HG03095 (cell line): ENCODE measurements at regions not wholly inside any gene's neighbourhood (a gene's known extent, or its start where the extent isn't known, plus 50 kb on each side); places are given as distances from the start of the nearest gene placed in this dataset.

ENCODE experiments used
- ATAC-seq: cut with Tn5 transposase; IDR thresholded peaks from one replicate; pipeline ENCODE4 v1.9.1; 2021; ENCODE audit warnings: moderate library complexity; ENCODE audit not compliant: unreplicated experiment

DNA sequence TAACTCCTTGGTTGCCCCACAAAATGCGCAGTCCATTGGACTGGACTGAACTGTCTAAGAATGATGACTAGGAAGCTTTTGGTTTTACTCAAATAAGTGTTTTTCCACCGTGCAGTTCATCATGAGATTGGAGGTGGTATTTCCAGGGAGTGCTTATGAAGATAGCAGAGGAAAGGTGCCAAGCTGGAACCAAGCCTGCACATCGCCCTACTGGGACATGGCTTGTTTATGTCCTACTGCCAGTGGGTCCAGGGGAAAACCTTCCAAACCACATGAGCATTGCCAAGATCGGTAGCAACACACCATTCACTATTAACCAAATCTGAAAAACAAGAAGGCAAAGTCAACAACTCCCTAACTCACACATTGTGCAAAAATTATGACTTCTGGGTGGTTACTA is 54.7 kb upstream of the DSCAM start:
- no peak for ATAC-seq

GRCh38 chr21:40902299-40902698 is 55.3 kb upstream of the DSCAM start:
- no peak for ATAC-seq

- no peak for ATAC-seq
These were observed 56.0 kb upstream of the DSCAM start for GRCh38 chr21:40902993-40903392.

DNA sequence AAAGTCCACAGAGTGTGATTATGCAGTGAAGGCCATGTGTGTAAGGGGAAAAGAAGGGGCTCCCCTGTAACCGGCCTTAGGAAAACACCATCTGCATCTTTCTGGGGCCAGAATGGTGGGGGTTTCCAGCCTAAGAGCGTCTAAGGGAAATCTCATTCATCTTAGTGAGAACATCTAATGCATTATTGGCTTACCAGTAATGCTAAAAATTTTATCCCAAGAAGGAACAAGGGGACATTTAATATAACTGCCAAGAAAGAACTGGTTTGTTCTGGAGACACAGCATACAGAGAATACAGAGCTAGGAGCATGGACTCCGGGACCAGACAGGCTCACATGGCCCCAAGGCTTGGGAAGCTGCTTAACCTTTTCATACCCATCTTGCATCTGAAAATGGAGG is 58.3 kb upstream of the DSCAM start:
- no peak for ATAC-seq

DNA sequence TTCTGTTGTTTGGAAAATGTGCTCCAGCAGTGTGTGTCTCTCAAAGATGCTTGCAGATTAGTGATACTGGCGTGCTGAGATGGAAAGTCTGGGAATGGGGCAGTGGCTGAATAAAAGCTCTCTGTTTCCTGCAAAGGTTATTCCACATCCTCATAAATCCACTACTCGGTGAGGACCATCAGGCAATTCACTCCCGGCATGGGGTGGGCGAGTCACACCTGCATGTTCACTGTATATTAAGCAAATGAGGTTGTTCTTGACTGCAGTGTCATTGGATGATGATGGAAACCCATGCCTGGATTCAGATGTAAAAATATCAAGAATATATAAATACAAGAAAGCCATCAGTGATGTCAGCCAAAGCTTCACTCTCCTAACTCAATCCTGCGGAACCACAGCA is 65.4 kb upstream of the DSCAM start:
- ATAC-seq = no peak

- no peak for ATAC-seq
These were observed 68.2 kb upstream of the DSCAM start for GRCh38 chr21:40915114-40915513.

DNA sequence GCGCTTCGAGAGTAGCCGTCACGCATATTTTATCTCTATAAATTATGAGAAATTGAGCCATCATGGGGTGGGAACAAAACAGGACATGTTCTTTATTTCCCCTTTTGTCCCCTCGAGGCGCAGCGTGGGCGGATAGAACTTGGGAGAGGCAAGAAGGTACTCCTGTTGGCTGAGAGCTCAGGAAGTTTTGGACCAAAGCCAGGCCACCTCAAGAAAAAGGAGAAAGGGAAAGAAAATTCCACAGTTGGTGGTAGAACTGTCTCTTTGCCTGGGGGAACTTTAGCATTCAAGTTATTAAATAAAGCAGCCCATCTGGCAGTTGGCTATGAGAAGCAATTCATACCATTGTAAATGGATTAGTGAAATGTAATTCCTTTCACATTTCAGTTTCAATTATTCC is 76.4 kb upstream of the DSCAM start:
- no peak for ATAC-seq

DNA sequence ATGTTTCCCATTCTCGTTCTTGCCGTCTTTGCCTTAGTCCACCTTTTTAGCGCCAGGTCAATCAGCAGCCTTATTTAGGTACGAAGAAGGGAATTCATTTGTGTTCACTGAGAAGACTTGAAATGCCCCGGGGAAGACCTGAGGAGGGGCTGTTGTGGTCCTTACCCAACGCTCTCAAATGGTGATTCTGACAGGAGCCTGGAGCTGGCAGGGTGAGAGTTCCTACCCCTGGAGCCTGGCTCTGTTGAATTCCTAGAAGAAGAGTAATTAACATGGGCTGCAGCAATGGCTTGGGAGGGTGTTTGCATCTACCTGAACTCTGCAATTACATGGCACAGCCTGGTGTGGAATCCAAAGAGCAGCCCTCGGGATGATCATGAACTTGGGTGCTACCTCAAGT is 76.9 kb upstream of the DSCAM start:
- ATAC-seq = no peak

- ATAC-seq = no peak
These were observed 77.7 kb upstream of the DSCAM start for GRCh38 chr21:40924641-40925040.

GRCh38 chr21:40926238-40926637 is 79.3 kb upstream of the DSCAM start:
- no peak for ATAC-seq

DNA sequence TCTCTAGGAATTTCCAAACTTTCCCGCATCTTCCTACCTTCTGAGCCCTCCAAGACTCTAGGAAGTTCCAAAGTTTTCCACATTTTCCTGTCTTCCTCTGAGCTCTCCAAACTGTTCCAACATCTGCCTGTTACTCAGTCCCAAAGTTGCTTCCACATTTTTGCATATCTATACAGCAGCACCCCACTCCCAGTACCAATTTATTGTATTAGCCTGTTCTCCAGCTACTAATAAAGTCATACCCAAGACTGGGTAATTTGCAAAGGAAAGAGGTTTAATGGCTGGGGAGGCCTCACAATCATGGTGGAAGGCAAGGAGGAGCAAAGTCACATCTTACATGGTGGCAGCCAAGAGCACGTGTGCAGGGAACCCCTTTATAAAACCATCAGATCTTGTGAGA is 82.9 kb upstream of the DSCAM start:
- ATAC-seq = no peak

GRCh38 chr21:40931197-40931596 is 84.2 kb upstream of the DSCAM start:
- no peak for ATAC-seq

DNA sequence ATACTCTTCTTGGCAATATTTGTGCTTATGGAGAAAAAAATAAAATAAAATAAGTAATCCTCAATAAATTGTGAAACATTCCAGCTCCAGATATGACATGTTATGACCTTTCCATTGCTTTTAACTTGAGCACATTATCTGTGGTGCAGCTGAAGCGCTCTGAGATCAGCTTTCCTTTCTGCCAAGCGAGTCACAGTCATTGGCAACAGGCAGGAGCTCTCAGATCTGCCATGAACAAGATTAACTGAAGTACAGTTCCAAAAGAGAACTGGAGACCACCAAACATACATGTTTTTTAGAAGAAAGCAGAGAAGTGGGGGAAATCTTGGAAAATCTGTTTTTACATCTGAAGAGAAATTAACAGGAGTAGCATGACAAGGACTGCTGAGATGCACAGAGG is 89.2 kb upstream of the DSCAM start:
- ATAC-seq = no peak

DNA sequence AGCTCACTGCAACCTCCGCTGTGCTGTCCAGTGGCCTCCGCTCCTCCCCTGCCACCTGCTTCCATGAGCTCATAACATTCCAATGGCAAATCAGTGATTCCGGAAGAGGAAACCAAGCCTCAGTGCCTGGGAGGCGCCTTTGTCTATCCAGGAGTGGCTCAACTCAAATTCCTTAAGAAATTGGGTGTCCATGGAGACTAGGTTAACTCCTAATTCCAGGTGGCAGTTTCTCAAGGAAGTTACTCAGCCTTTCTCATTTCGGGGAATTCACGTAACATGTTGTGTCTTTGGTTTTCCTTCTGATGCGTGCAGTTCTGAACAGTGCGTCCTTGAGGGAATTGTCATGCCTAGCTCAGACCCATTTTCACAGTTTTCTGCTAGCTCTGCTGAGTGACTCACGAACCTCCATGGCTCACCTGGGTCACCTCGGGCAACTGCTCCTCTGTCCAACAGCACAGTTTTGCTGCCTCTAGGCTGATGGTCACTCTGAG is 89.9 kb upstream of the DSCAM start:
- ATAC-seq = no peak

DNA sequence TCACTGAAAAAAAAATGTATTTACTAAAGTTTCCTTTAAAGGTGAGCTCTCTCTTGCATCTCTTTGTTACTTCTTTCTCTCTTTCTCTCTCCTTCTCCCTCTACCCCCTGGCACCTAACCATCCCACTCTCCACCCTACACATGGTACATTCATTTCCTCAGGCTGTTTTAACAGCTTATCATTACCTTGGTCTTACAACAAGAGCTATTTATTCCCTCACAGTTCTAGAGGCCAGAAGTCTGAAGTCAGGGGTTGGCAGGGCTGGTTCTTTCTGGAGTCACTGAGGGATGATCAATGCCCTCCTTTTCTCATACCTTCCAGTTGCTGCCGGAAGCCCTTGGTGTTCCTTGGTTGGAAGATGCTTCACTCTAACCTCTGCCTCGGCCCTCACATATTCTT is 91.1 kb upstream of the DSCAM start:
- no peak for ATAC-seq

DNA sequence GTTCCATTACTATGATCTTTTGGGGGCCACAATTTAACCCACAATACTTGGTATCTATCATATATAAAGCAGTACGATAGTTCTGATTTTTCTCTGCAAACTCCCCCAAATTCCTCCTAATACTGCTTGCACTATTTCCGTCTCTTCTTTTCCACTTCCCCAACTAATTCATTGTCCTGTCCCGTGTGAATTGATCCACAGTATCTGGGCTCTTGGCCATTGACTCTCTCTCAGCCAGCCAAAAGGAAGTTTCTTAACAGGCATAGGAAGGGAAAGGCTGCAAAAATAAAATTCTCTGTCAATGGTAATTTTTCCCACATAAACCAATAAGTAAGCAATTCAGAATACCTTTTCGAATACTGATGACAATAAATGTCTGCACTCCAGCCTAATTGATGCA is 91.7 kb upstream of the DSCAM start:
- no peak for ATAC-seq

GRCh38 chr21:40947713-40948112 is 100.8 kb upstream of the DSCAM start:
- ATAC-seq = no peak

- ATAC-seq = no peak
These were observed 104.0 kb upstream of the DSCAM start for GRCh38 chr21:40950970-40951369.

DNA sequence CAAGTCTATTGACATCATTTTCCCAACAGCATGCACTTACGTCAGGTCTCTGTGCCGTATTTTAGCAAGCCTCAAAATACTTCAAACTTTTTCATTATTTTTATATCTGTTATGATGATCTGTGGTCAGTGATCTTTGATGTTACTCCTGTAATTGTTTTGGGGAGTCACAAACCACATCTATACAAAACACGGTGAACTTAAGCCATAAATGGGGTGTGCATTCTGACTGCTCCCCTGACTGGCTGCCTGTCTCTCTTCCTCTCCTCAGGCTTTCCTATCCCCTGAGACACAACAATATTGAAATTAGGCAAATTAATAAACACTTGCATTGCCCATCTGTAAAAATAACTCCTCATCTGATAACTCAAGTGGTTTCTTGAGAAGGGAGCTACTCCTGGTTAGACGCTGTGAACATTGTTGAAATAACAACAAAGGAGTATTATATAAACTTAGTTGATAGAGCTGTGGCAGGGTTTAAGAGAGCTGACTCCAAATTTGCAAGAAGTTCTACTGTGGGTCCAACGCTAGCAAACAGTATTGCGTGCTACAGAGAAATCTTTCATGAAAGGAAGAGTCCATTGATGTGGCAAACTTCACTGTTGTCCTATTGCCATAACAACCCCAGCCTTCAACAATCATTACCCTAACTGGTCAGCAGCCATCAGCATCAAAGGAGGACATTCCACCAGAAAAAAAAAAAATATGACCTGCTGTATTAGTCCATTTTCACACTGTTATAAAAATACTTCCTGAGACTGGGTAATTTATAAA is 105.8 kb upstream of the DSCAM start:
- no peak for ATAC-seq

DNA sequence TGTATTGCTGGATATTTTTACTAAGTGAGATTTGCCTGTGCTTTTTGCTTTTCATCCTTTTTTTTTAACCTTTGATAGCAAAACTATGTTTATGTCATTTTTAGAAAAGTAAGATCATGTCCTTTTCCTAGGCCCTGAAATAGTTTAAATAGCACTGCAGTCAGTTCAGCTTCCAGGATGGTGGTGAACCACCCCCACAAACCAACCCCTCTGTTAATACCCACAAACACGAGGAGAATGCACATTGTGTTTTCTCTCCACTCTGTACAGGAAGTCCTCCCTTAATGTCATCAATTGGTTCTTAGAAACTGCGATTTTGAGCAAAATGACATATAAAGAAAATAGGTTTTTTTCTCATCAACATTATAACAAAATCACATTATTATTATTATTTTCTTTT is 117.7 kb upstream of the DSCAM start:
- no peak for ATAC-seq

GRCh38 chr21:40967771-40968170 is 120.8 kb upstream of the DSCAM start:
- no peak for ATAC-seq

DNA sequence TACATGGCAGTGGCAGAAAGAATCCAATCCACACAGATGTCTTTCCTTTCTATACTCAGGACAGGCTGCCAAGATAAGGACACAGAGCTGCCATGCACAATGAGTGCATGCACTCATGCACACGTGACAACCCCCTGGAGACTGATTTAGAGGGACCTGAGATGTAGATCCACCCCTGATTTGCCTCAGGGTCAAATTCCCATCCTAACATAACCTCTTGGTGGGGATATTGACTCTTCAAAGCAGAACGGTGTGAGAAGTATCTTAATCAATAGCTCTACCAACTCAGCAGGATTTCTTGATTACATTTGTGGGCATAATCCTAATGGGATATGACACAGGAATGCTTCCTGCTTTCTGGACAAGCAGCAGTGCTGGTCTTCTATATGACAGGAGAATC is 125.2 kb upstream of the DSCAM start:
- no peak for ATAC-seq
